ENCODE measurements at regions not wholly inside any gene's neighbourhood (a gene's known extent, or its start where the extent isn't known, plus 50 kb on each side); places are given as distances from the start of the nearest gene placed in this dataset.

GRCh38 chr9:135009794-135010585 is 77.5 kb upstream of the OLFM1 start:
- no peak for DNase-seq

GRCh38 chr9:135010586-135010860 is 76.9 kb upstream of the OLFM1 start:
- DNase-seq, result no peak

- DNase-seq, result no peak
Measured at GRCh38 chr9:135010921-135011320, 76.5 kb upstream of the OLFM1 start.

- no peak for DNase-seq
Measured at GRCh38 chr9:135012166-135012565, 75.3 kb upstream of the OLFM1 start.

- DNase-seq, result no peak
Measured at GRCh38 chr9:135014311-135015010, 73.0 kb upstream of the OLFM1 start.

GRCh38 chr9:135015096-135015495 is 72.4 kb upstream of the OLFM1 start:
- DNase-seq, result no peak

- no peak for DNase-seq
Measured at GRCh38 chr9:135015565-135015964, 71.9 kb upstream of the OLFM1 start.

GRCh38 chr9:135016037-135016640 is 71.3 kb upstream of the OLFM1 start:
- no peak for DNase-seq

- DNase-seq, result no peak
Measured at GRCh38 chr9:135016876-135017275, 70.6 kb upstream of the OLFM1 start.

GRCh38 chr9:135017899-135018298 is 69.6 kb upstream of the OLFM1 start:
- DNase-seq, result no peak

GRCh38 chr9:135018306-135018915 is 69.1 kb upstream of the OLFM1 start:
- DNase-seq, result no peak

- DNase-seq, result no peak
Measured at GRCh38 chr9:135019224-135019623, 68.2 kb upstream of the OLFM1 start.

- DNase-seq, result no peak
Measured at GRCh38 chr9:135020481-135021392, 66.7 kb upstream of the OLFM1 start.

GRCh38 chr9:135021393-135021789 is 66.1 kb upstream of the OLFM1 start:
- DNase-seq, result no peak

- DNase-seq, result no peak
Measured at GRCh38 chr9:135022191-135022870, 65.1 kb upstream of the OLFM1 start.

- DNase-seq, result no peak
Measured at GRCh38 chr9:135023088-135023785, 64.2 kb upstream of the OLFM1 start.

- no peak for DNase-seq
Measured at GRCh38 chr9:135023786-135024405, 63.6 kb upstream of the OLFM1 start.

- no peak for DNase-seq
Measured at GRCh38 chr9:135029463-135029862, 58.0 kb upstream of the OLFM1 start.

GRCh38 chr9:135029871-135030565 is 57.5 kb upstream of the OLFM1 start:
- DNase-seq, result no peak
